WTC11 (cell line): ENCODE measurements at regions not wholly inside any gene's neighbourhood (a gene's known extent, or its start where the extent isn't known, plus 50 kb on each side); places are given as distances from the start of the nearest gene placed in this dataset.

Source experiments
- ATAC-seq: fragments of 200-7000 bp; cut with Tn5 transposase; 2 replicates; pipeline ENCODE4 v1.10.0; 2021; ENCODE audit warnings: mild to moderate bottlenecking, moderate library complexity
- CTCF ChIA-PET: fragments of 300-600 bp; sonication (Branson Sonifier 250); formaldehyde crosslinking; loops from one replicate; lab custom pipeline; 2021; ENCODE audit warnings: antibody characterized with exemption; lab: Charles Lee
- POLR2A ChIA-PET: fragments of 350-600 bp; sonication (Branson Sonifier 250); formaldehyde crosslinking; loops from one replicate; lab custom pipeline; 2021; ENCODE audit warnings: antibody characterized with exemption; lab: Charles Lee
- DNase-seq: peaks from one replicate; pipeline ENCODE4 v3.0.0; 2021; ENCODE audit warnings: low spot score
- H3K27ac Mint-ChIP-seq: 2 replicates; pipeline ENCODE4 v1.8.0; 2021; ENCODE audit warnings: mixed read lengths
- H3K27me3 Mint-ChIP-seq: 2 replicates; pipeline ENCODE4 v1.8.0; 2021; ENCODE audit warnings: low read depth, mild to moderate bottlenecking, moderate library complexity, mixed read lengths
- H3K36me3 Mint-ChIP-seq: 2 replicates; pipeline ENCODE4 v1.8.0; 2021; ENCODE audit warnings: mixed read lengths
- H3K4me1 Mint-ChIP-seq: 2 replicates; pipeline ENCODE4 v1.8.0; 2022; ENCODE audit warnings: mixed read lengths
- H3K4me3 Mint-ChIP-seq: 2 replicates; pipeline ENCODE4 v1.8.0; 2021; ENCODE audit warnings: mild to moderate bottlenecking, moderate library complexity, mixed read lengths
- H3K9me3 Mint-ChIP-seq: 2 replicates; pipeline ENCODE4 v1.8.0; 2021; ENCODE audit warnings: mixed read lengths
- ELF4 ChIP-seq: sonication (generic); formaldehyde crosslinking; IDR thresholded peaks from 2 replicates; pipeline ENCODE4 v1.8.1; 2022; ENCODE audit warnings: low read depth, mild to moderate bottlenecking, moderate library complexity, missing genetic modification reagents
- ESRRA ChIP-seq: sonication (generic); formaldehyde crosslinking; IDR thresholded peaks from 2 replicates; pipeline ENCODE4 v1.8.1; 2022; ENCODE audit warnings: mild to moderate bottlenecking, missing genetic modification reagents, borderline replicate concordance
- FOXJ3 ChIP-seq: sonication (generic); formaldehyde crosslinking; IDR thresholded peaks from 2 replicates; pipeline ENCODE4 v1.9.0; 2021; ENCODE audit warnings: missing genetic modification reagents, mild to moderate bottlenecking, borderline replicate concordance
- FOXP1 ChIP-seq: sonication (generic); formaldehyde crosslinking; IDR thresholded peaks from 2 replicates; pipeline ENCODE4 v1.8.0; 2022; ENCODE audit warnings: missing genetic modification reagents, mild to moderate bottlenecking, moderate library complexity, borderline replicate concordance
- JAZF1 ChIP-seq: fragments of 250-450 bp; sonication (Bioruptor Pico); IDR thresholded peaks from 2 replicates; pipeline ENCODE4 v1.9.0; 2021; ENCODE audit warnings: moderate library complexity, mild to moderate bottlenecking, inconsistent platforms
- JUN ChIP-seq: sonication (generic); formaldehyde crosslinking; IDR thresholded peaks from 2 replicates; pipeline ENCODE4 v1.8.0; 2023; ENCODE audit warnings: mild to moderate bottlenecking, missing genetic modification reagents
- RORB ChIP-seq: fragments of 250-450 bp; sonication (Bioruptor Pico); IDR thresholded peaks from 2 replicates; pipeline ENCODE4 v1.9.0; 2021; ENCODE audit warnings: mild to moderate bottlenecking
- ZNF396 ChIP-seq: fragments of 250-450 bp; sonication (Bioruptor Pico); IDR thresholded peaks from 2 replicates; pipeline ENCODE4 v1.8.0; 2021; ENCODE audit warnings: mild to moderate bottlenecking, moderate library complexity, borderline replicate concordance
- TF ChIP-seq, protein P1 (sequence below): fragments of 250-450 bp; sonication (Bioruptor Pico); conservative IDR thresholded peaks from 2 replicates; pipeline ENCODE4 v1.9.0; 2021; ENCODE audit warnings: mild to moderate bottlenecking
- TF ChIP-seq, protein P2 (sequence below): sonication (generic); formaldehyde crosslinking; IDR thresholded peaks from 2 replicates; pipeline ENCODE4 v1.8.1; 2023; ENCODE audit warnings: mild to moderate bottlenecking, moderate library complexity, missing genetic modification reagents
- TF ChIP-seq, protein P3 (sequence below): sonication (generic); formaldehyde crosslinking; IDR thresholded peaks from 2 replicates; pipeline ENCODE4 v1.8.1; 2022; ENCODE audit warnings: low read depth, mild to moderate bottlenecking, moderate library complexity, missing genetic modification reagents, borderline replicate concordance
- TF ChIP-seq, protein P4 (sequence below): fragments of 250-450 bp; sonication (Bioruptor Pico); IDR thresholded peaks from 2 replicates; pipeline ENCODE4 v2.1.2; 2022; ENCODE audit warnings: mild to moderate bottlenecking, moderate library complexity
- TF ChIP-seq, protein P5 (sequence below): fragments of 200-600 bp; IDR thresholded peaks from 2 replicates; pipeline ENCODE4 v1.8.0; 2022; ENCODE audit warnings: antibody characterized with exemption
- TF ChIP-seq, protein P6 (sequence below): sonication (generic); formaldehyde crosslinking; IDR thresholded peaks from 2 replicates; pipeline ENCODE4 v1.8.1; 2022; ENCODE audit warnings: mild to moderate bottlenecking, missing genetic modification reagents, moderate library complexity, borderline replicate concordance
- TF ChIP-seq, protein P7 (sequence below): sonication (generic); formaldehyde crosslinking; IDR thresholded peaks from 2 replicates; pipeline ENCODE4 v1.8.0; 2023; ENCODE audit warnings: mild to moderate bottlenecking, missing genetic modification reagents
- TF ChIP-seq, protein P8 (sequence below): sonication (generic); formaldehyde crosslinking; IDR thresholded peaks from 2 replicates; pipeline ENCODE4 v1.8.0; 2022; ENCODE audit warnings: mild to moderate bottlenecking, missing genetic modification reagents

DNA sequence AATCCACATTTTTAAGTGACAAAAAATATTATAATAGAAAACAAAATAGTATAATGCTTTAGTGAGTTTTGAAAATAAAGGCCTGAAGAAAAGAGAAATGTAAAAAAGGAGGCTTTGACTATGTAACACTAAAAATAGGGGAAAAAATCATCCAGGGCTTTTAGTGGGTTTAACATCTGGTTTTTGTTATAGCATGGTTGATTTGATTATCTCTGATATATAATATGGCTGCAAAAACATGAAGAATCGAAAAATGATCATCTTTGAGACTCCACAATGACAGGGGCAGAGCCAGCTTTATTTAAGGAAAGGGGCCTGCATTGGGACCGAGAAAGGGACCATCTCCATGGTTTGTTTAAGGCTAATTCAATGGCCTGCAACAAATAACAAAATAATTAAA is 393.8 kb downstream of the PLK2 start (continued):
- TF ChIP-seq, protein P1, sequence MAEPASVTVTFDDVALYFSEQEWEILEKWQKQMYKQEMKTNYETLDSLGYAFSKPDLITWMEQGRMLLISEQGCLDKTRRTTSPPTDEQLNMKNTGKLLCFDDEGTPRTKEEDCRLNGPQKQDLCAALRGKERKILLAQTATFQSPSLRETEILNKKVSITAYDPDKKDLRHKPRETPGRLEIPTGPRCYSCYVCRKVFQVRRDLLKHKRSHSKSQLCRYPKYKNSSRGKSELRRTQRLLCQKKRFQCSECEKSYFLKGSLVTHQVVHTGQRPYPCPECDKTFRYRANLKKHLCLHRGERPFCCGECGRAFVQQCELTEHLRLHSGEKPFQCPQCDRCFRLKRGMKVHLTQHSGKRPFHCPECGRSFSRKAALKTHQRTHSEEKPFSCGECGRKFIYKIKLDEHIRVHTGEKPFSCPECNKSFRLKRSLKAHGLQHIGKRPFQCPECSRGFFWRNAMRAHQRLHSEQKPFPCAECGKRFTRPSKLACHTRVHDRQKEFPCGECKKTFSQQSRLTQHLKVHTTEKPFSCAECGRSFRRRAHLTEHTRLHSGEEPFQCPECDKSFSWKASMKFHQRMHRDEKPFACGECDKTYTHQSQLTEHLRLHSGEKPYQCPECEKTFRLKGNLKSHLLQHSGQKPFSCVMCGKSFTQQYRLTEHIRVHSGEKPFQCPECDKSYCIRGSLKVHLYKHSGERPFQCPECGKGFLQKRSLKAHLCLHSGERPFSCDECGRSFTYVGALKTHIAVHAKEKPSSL (CRISPR knock-in tag): no peak

DNA sequence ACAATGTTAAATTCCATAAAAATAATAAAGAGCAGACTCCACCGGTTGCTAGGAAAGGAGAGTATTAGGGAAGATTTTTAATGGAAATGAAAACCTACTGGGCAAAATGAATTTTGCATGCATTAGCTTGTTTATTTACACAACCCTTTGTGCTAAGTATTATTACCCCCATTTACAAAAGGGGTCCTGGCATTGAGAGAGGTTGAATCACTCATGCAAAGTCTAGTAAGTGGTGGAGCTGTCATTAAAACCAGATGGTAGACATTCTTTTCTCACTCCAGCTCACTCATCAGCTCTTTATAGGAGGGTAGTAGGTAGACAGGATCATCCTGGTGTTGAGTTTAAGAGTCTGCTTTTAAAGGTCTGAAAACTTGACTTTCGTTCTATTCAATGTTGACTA is 395.1 kb downstream of the PLK2 start:
- no peak overlapping the region for H3K27ac Mint-ChIP-seq
- H3K36me3 Mint-ChIP-seq: peaks cover 5% of the 10 kb centered on the region; the same call in 1 of the 2 replicates
- H3K27me3 Mint-ChIP-seq: no peaks in the 10 kb centered on the region
- ChIA-PET CTCF (no interaction called here), POLR2A (no interaction called here)
- no peak for ATAC-seq
- no peak for DNase-seq
- H3K9me3 Mint-ChIP-seq: peaks cover 13% of the 10 kb centered on the region
- no peak for TF ChIP-seq JUN (CRISPR knock-in tag)
- TF ChIP-seq FOXJ3 (CRISPR knock-in tag): no peak
- TF ChIP-seq JAZF1 (CRISPR knock-in tag): no peak
- TF ChIP-seq, protein P2, sequence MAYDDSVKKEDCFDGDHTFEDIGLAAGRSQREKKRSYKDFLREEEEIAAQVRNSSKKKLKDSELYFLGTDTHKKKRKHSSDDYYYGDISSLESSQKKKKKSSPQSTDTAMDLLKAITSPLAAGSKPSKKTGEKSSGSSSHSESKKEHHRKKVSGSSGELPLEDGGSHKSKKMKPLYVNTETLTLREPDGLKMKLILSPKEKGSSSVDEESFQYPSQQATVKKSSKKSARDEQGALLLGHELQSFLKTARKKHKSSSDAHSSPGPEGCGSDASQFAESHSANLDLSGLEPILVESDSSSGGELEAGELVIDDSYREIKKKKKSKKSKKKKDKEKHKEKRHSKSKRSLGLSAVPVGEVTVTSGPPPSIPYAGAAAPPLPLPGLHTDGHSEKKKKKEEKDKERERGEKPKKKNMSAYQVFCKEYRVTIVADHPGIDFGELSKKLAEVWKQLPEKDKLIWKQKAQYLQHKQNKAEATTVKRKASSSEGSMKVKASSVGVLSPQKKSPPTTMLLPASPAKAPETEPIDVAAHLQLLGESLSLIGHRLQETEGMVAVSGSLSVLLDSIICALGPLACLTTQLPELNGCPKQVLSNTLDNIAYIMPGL (CRISPR knock-in tag): no peak
- TF ChIP-seq, protein P3, sequence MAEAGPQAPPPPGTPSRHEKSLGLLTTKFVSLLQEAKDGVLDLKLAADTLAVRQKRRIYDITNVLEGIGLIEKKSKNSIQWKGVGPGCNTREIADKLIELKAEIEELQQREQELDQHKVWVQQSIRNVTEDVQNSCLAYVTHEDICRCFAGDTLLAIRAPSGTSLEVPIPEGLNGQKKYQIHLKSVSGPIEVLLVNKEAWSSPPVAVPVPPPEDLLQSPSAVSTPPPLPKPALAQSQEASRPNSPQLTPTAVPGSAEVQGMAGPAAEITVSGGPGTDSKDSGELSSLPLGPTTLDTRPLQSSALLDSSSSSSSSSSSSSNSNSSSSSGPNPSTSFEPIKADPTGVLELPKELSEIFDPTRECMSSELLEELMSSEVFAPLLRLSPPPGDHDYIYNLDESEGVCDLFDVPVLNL (CRISPR knock-in tag): no peak
- TF ChIP-seq, protein P4, sequence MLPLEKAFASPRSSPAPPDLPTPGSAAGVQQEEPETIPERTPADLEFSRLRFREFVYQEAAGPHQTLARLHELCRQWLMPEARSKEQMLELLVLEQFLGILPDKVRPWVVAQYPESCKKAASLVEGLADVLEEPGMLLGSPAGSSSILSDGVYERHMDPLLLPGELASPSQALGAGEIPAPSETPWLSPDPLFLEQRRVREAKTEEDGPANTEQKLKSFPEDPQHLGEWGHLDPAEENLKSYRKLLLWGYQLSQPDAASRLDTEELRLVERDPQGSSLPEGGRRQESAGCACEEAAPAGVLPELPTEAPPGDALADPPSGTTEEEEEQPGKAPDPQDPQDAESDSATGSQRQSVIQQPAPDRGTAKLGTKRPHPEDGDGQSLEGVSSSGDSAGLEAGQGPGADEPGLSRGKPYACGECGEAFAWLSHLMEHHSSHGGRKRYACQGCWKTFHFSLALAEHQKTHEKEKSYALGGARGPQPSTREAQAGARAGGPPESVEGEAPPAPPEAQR (CRISPR knock-in tag): no peak
- no peak for TF ChIP-seq RORB (CRISPR knock-in tag)
- no peak for TF ChIP-seq ZNF396 (CRISPR knock-in tag)
- no peak for TF ChIP-seq ESRRA (CRISPR knock-in tag)
- TF ChIP-seq, all 79 proteins: peak for 0
- Mint-ChIP-seq H3K4me1 (peaks cover 10% of the 10 kb centered on the region), H3K4me3 (no peak overlapping the region)

DNA sequence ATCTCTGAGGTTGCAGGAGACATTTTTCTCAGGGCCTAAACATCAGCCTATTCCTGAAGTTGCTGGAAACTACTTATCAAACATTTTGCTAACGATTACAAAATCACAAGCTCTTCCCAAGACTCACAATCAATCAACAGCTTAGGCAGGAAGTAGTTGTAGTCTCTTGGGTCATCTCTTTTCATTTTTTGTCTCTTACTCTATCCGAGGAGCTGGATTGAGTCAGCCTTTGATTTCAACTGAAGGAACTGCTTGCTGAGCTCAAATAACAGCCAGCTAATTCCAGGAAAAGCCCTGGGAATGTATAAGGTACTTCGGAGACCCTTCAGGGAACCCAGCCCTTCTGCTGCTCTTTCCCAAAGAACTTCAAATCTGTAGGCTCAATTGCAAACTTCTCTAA is 398.9 kb downstream of the PLK2 start:
- POLR2A ChIA-PET: no interaction called here
- no peak overlapping the region for H3K4me3 Mint-ChIP-seq
- no peak for TF ChIP-seq ELF4
- no peak for TF ChIP-seq FOXP1
- TF ChIP-seq JUN (CRISPR knock-in tag): no peak
- TF ChIP-seq, protein P5, sequence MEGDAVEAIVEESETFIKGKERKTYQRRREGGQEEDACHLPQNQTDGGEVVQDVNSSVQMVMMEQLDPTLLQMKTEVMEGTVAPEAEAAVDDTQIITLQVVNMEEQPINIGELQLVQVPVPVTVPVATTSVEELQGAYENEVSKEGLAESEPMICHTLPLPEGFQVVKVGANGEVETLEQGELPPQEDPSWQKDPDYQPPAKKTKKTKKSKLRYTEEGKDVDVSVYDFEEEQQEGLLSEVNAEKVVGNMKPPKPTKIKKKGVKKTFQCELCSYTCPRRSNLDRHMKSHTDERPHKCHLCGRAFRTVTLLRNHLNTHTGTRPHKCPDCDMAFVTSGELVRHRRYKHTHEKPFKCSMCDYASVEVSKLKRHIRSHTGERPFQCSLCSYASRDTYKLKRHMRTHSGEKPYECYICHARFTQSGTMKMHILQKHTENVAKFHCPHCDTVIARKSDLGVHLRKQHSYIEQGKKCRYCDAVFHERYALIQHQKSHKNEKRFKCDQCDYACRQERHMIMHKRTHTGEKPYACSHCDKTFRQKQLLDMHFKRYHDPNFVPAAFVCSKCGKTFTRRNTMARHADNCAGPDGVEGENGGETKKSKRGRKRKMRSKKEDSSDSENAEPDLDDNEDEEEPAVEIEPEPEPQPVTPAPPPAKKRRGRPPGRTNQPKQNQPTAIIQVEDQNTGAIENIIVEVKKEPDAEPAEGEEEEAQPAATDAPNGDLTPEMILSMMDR: no peak
- TF ChIP-seq, protein P2 (CRISPR knock-in tag): no peak
- TF ChIP-seq, protein P6, sequence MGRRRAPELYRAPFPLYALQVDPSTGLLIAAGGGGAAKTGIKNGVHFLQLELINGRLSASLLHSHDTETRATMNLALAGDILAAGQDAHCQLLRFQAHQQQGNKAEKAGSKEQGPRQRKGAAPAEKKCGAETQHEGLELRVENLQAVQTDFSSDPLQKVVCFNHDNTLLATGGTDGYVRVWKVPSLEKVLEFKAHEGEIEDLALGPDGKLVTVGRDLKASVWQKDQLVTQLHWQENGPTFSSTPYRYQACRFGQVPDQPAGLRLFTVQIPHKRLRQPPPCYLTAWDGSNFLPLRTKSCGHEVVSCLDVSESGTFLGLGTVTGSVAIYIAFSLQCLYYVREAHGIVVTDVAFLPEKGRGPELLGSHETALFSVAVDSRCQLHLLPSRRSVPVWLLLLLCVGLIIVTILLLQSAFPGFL: no peak
- TF ChIP-seq, protein P7, sequence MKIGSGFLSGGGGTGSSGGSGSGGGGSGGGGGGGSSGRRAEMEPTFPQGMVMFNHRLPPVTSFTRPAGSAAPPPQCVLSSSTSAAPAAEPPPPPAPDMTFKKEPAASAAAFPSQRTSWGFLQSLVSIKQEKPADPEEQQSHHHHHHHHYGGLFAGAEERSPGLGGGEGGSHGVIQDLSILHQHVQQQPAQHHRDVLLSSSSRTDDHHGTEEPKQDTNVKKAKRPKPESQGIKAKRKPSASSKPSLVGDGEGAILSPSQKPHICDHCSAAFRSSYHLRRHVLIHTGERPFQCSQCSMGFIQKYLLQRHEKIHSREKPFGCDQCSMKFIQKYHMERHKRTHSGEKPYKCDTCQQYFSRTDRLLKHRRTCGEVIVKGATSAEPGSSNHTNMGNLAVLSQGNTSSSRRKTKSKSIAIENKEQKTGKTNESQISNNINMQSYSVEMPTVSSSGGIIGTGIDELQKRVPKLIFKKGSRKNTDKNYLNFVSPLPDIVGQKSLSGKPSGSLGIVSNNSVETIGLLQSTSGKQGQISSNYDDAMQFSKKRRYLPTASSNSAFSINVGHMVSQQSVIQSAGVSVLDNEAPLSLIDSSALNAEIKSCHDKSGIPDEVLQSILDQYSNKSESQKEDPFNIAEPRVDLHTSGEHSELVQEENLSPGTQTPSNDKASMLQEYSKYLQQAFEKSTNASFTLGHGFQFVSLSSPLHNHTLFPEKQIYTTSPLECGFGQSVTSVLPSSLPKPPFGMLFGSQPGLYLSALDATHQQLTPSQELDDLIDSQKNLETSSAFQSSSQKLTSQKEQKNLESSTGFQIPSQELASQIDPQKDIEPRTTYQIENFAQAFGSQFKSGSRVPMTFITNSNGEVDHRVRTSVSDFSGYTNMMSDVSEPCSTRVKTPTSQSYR (CRISPR knock-in tag): no peak
- TF ChIP-seq, protein P8, sequence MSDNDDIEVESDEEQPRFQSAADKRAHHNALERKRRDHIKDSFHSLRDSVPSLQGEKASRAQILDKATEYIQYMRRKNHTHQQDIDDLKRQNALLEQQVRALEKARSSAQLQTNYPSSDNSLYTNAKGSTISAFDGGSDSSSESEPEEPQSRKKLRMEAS: no peak

More for the DNA sequence above, 398.9 kb downstream of the PLK2 start:
- no peak for ATAC-seq
- Mint-ChIP-seq H3K27me3 (no peaks in the 10 kb centered on the region), H3K4me1 (peaks cover 10% of the 10 kb centered on the region), H3K36me3 (peaks cover 4% of the 10 kb centered on the region; the same call in 1 of the 2 replicates), H3K9me3 (peaks cover 13% of the 10 kb centered on the region), H3K27ac (no peak overlapping the region)
- CTCF ChIA-PET: interaction anchor here (0.6 to 1.2 kb wide), 3 partner anchors 110 to 411 kb away, joined by 3 read pairs; no protein-coding TSS in a partner anchor
- DNase-seq: no peak
